ENCODE measurements at regions not wholly inside any gene's neighbourhood (a gene's known extent, or its start where the extent isn't known, plus 50 kb on each side); places are given as distances from the start of the nearest gene placed in this dataset.

DNA sequence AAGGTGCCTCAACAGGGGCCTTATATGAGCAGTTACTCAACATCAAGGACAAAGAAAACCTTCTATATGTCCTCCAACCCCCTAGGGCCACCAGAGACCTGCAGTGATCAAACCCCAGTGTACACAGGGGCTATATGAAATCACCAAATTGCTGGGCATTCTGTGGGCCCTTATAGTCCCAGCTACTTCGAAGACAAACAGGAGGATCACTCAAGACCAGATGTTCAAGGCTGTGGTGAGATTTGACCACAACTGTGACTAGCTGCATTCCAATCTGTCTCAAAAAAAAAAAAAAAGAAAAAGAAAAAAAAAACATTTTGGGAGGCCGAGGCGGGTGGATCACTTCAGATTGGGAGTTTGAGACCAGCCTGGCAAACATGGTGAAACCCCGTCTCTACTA lies 51.0 kb upstream of the PRB2 start:
- intact Hi-C loops (cut with DNase I; ENCODE audit: low total_unique reads): no loop called here

DNA sequence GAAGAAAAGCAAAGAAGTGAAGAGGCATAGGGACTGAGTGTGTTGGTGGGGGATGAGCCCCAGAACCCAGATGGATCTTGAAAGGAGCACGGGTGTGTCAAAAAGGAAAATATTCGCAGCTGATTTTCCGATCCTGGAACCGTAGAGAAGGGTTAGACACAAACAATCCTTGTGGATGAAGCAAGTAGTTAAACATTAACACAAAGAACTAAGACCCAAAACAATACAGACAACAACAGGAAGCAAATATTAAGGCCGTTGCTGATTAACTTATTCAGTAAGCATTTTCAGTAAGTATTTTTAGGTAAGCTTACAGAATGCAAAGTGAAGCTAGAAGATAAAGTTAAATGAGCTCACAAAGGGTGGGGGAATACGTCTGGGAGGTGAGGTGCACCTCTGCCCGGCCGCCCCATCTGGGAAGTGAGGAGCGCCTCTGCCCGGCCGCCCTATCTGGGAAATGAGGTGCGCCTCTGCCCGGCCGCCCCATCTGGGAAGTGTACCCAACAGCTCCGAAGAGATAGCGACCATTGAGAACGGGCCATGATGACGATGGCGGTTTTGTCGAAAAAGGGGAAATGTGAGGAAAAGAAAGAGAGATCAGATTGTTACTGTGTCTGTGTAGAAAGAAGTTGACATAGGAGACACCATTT lies 62.8 kb upstream of the PRB2 start:
- Histone ChIP-seq H3K9me3 (no peaks in the 10 kb centered on the region), H3K4me1 (no peaks in the 10 kb centered on the region), H3K36me3 (no peaks in the 10 kb centered on the region), H3K4me3 (no peak overlapping the region), H3K27ac (no peak overlapping the region), H3K27me3 (no peaks in the 10 kb centered on the region)
- DNase-seq: no peak
- TF ChIP-seq, protein P1, sequence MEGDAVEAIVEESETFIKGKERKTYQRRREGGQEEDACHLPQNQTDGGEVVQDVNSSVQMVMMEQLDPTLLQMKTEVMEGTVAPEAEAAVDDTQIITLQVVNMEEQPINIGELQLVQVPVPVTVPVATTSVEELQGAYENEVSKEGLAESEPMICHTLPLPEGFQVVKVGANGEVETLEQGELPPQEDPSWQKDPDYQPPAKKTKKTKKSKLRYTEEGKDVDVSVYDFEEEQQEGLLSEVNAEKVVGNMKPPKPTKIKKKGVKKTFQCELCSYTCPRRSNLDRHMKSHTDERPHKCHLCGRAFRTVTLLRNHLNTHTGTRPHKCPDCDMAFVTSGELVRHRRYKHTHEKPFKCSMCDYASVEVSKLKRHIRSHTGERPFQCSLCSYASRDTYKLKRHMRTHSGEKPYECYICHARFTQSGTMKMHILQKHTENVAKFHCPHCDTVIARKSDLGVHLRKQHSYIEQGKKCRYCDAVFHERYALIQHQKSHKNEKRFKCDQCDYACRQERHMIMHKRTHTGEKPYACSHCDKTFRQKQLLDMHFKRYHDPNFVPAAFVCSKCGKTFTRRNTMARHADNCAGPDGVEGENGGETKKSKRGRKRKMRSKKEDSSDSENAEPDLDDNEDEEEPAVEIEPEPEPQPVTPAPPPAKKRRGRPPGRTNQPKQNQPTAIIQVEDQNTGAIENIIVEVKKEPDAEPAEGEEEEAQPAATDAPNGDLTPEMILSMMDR (IDR thresholded peaks at IDR 0.05): no peak
- intact Hi-C loops (cut with DNase I; ENCODE audit: low total_unique reads): no loop called here

More for the DNA sequence above, 51.0 kb upstream of the PRB2 start:
- no peak overlapping the region for H3K27ac ChIP-seq
- H3K36me3 ChIP-seq: no peaks in the 10 kb centered on the region
- no peak overlapping the region for H3K4me3 ChIP-seq
- TF ChIP-seq, protein P1 (IDR thresholded peaks at IDR 0.05): no peak
- H3K9me3 ChIP-seq: no peaks in the 10 kb centered on the region
- no peaks in the 10 kb centered on the region for H3K4me1 ChIP-seq
- DNase-seq: no peak
- no peaks in the 10 kb centered on the region for H3K27me3 ChIP-seq

DNA sequence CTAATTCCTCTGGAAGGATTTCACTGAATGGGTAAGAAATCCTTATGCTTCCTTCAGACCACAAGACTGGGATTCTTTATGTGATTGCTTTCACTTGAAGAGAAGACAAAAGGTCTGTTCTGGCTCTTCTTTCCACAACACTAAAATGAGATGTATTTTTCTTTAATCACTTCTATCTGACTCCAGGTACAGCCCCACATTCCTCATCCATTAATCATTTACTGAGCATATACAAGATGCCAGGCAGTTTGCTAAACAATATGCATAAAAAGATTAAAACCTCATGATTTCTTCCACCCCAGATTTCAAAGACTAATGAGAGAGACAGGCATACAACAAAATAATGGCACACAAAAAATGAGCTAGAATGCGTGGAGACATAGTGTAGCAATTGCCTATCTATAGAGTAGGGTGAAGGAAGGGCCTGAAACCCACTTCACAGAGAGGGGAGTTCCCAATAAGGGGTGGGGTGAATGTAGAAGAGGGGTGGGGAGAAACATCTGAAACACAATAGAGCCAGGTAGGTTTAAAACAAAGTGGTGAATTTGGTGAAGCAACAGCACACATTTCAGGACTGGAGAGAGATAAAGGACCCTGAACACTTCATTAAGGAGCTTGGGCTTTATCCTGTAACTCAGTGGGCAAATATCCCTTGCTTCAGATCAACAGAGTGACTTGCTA lies 65.1 kb upstream of the PRB2 start:
- Histone ChIP-seq H3K27me3 (no peaks in the 10 kb centered on the region), H3K4me3 (no peak overlapping the region), H3K4me1 (no peaks in the 10 kb centered on the region), H3K9me3 (no peaks in the 10 kb centered on the region), H3K36me3 (no peaks in the 10 kb centered on the region), H3K27ac (no peak overlapping the region)
- TF ChIP-seq, protein P1 (IDR thresholded peaks at IDR 0.05): no peak
- no peak for DNase-seq
- intact Hi-C loops (cut with DNase I; ENCODE audit: low total_unique reads): no loop called here

DNA sequence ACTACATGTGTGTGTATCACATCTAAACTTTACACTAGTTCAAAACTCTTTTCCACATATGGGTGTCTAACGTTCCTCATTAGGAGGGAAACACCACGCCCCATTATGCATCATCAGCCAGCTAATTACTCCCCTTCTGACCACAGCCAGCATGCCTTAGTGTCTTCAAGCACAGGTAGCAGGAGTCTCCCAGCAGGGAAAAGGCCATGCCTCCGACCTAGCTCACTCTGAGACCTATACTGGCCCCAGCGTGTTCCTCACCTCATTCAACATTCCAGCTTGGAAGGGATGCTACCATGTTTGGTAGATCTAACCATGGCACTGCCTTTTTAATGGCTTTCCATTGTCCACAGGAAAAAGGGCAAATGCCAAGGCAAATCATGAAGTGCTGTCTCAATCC lies 66.1 kb upstream of the PRB2 start:
- Histone ChIP-seq H3K9me3 (no peaks in the 10 kb centered on the region), H3K36me3 (no peaks in the 10 kb centered on the region), H3K27ac (no peak overlapping the region), H3K4me3 (no peak overlapping the region), H3K27me3 (no peaks in the 10 kb centered on the region), H3K4me1 (no peaks in the 10 kb centered on the region)
- intact Hi-C loops (cut with DNase I; ENCODE audit: low total_unique reads): no loop called here
- TF ChIP-seq, protein P1 (IDR thresholded peaks at IDR 0.05): no peak
- DNase-seq: no peak

DNA sequence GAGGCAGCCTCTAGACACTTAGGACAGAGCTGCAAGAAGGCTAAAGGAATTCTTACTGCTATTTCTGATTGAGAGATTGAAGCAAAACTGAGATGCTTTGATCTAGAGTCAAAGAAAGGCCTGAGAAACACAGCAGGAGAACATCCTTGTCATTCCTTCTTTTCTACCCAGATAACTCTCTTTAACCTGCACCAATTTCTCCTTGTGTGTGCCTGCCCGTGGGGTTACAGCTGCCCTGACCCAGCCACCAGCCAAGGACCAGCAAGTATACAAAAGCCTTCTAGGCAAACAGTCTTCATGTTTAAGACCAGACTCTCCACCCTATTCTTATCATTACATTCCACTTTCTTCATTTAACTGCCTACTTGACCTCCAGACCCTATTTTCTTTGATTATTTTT lies 81.7 kb upstream of the PRB2 start:
- DNase-seq: no peak
- no peak overlapping the region for H3K27ac ChIP-seq
- intact Hi-C loops (cut with DNase I; ENCODE audit: low total_unique reads): no loop called here
- no peaks in the 10 kb centered on the region for H3K27me3 ChIP-seq
- TF ChIP-seq, protein P1 (IDR thresholded peaks at IDR 0.05): no peak
- H3K9me3 ChIP-seq: no peaks in the 10 kb centered on the region
- H3K36me3 ChIP-seq: no peaks in the 10 kb centered on the region
- no peak overlapping the region for H3K4me3 ChIP-seq
- H3K4me1 ChIP-seq: no peaks in the 10 kb centered on the region

Measured in tibial artery (tissue), 4 donors.